ENCODE measurements at regions not wholly inside any gene's neighbourhood (a gene's known extent, or its start where the extent isn't known, plus 50 kb on each side); places are given as distances from the start of the nearest gene placed in this dataset.

- H3K9me3 ChIP-seq (ENCODE audit: control extremely low read depth in 1 of 3, control insufficient read depth in 2 of 3, insufficient read depth in 1 of 3, low read length in 2 of 3) = no peaks in the 10 kb centered on the region
- CTCF ChIA-PET = no interaction called here
- no peaks in the 10 kb centered on the region for H3K36me3 ChIP-seq (replicated peaks in 1 of 2; ENCODE audit: control extremely low read depth in 1 of 2, control insufficient read depth in 1 of 2, extremely low read depth in 1 of 2, insufficient read depth in 2 of 2, low read length in 1 of 2)
- H3K4me3 ChIP-seq (ENCODE audit: control extremely low read depth in 1 of 5, extremely low read depth in 1 of 5, insufficient read depth in 1 of 5, low read depth in 2 of 5, low read length in 4 of 5) = no peak overlapping the region
- no peak overlapping the region for H2AFZ ChIP-seq (ENCODE audit: insufficient read depth, low read depth, low read length, poor library complexity, severe bottlenecking)
- Mint-ChIP-seq H3K27me3 (peaks cover 40% of the 10 kb centered on the region), H3K27ac (no peak overlapping the region), H3K4me3 (no peak overlapping the region), H3K4me1 (no peaks in the 10 kb centered on the region), H3K9me3 (ENCODE audit: insufficient read depth) (no peaks in the 10 kb centered on the region)
- ATAC-seq (ENCODE audit: low read depth) = no peak
- no peaks in the 10 kb centered on the region for H3K79me2 ChIP-seq (ENCODE audit: control insufficient read depth, insufficient read depth, low read length)
- no peak for DNase-seq
- H3K27me3 ChIP-seq (replicated peaks in 1 of 4; ENCODE audit: control extremely low read depth in 1 of 4, control insufficient read depth in 3 of 4, insufficient read depth in 4 of 4, low read length in 3 of 4) = peaks cover 0 to 26% (median 3%) of the 10 kb centered on the region in 4 experiments
- POLR2A ChIA-PET = no interaction called here
- TF ChIP-seq EZH2 (IDR thresholded peaks at IDR 0.05; ENCODE audit: borderline replicate concordance, insufficient read depth, low read depth, low read length, poor library complexity, severe bottlenecking) = no peak
- TF ChIP-seq CTCF (IDR thresholded peaks at IDR 0.05) = no peak
- no peaks in the 10 kb centered on the region for H4K20me1 ChIP-seq (ENCODE audit: control insufficient read depth, insufficient read depth, low read length, poor library complexity, severe bottlenecking)
- no peak overlapping the region for H3K4me2 ChIP-seq (replicated peaks; ENCODE audit: low read depth, low read length, poor library complexity, severe bottlenecking)
- 13% methylated on average over 2 of the region's 7 CpGs for WGBS (ENCODE audit: insufficient coverage)
- intact Hi-C loops (cut with micrococcal nuclease) = no loop called here
- H3K27ac ChIP-seq (ENCODE audit: low read length in 2 of 2) = no peak overlapping the region
- H3K4me1 ChIP-seq (ENCODE audit: control insufficient read depth in 2 of 2, insufficient read depth in 2 of 2, low read length in 2 of 2) = no peaks in the 10 kb centered on the region
- no peak overlapping the region for H3K9ac ChIP-seq (ENCODE audit: low read length)
Observed at GRCh38 chr6:44024574-44025219, 102.6 kb downstream of the MRPL14 start.

- no peak overlapping the region for H3K4me3 ChIP-seq (ENCODE audit: control extremely low read depth in 1 of 5, extremely low read depth in 1 of 5, insufficient read depth in 1 of 5, low read depth in 2 of 5, low read length in 4 of 5)
- H3K9ac ChIP-seq (ENCODE audit: low read length) = no peak overlapping the region
- H3K4me1 ChIP-seq (ENCODE audit: control insufficient read depth in 2 of 2, insufficient read depth in 2 of 2, low read length in 2 of 2) = no peaks in the 10 kb centered on the region
- Mint-ChIP-seq H3K4me1 (no peaks in the 10 kb centered on the region), H3K27me3 (peaks cover 42% of the 10 kb centered on the region), H3K9me3 (ENCODE audit: insufficient read depth) (peaks cover under 1% of the 10 kb centered on the region), H3K4me3 (no peak overlapping the region), H3K27ac (no peak overlapping the region)
- no peak for DNase-seq
- WGBS (ENCODE audit: insufficient coverage) = 93% methylated on average over 7 of the region's 8 CpGs
- no peaks in the 10 kb centered on the region for H4K20me1 ChIP-seq (ENCODE audit: control insufficient read depth, insufficient read depth, low read length, poor library complexity, severe bottlenecking)
- H3K36me3 ChIP-seq (replicated peaks in 1 of 2; ENCODE audit: control extremely low read depth in 1 of 2, control insufficient read depth in 1 of 2, extremely low read depth in 1 of 2, insufficient read depth in 2 of 2, low read length in 1 of 2) = no peaks in the 10 kb centered on the region
- no peaks in the 10 kb centered on the region for H3K79me2 ChIP-seq (ENCODE audit: control insufficient read depth, insufficient read depth, low read length)
- H3K27me3 ChIP-seq (replicated peaks in 1 of 4; ENCODE audit: control extremely low read depth in 1 of 4, control insufficient read depth in 3 of 4, insufficient read depth in 4 of 4, low read length in 3 of 4) = peaks cover 0 to 23% (median 3%) of the 10 kb centered on the region in 4 experiments
- TF ChIP-seq CTCF (IDR thresholded peaks at IDR 0.05) = no peak
- TF ChIP-seq EZH2 (IDR thresholded peaks at IDR 0.05; ENCODE audit: borderline replicate concordance, insufficient read depth, low read depth, low read length, poor library complexity, severe bottlenecking) = no peak
- no peak overlapping the region for H3K27ac ChIP-seq (ENCODE audit: low read length in 2 of 2)
- ChIA-PET POLR2A (no interaction called here), CTCF (no interaction called here)
- H3K9me3 ChIP-seq (ENCODE audit: control extremely low read depth in 1 of 3, control insufficient read depth in 2 of 3, insufficient read depth in 1 of 3, low read length in 2 of 3) = no peaks in the 10 kb centered on the region
- intact Hi-C loops (cut with micrococcal nuclease) = no loop called here
- H3K4me2 ChIP-seq (replicated peaks; ENCODE audit: low read depth, low read length, poor library complexity, severe bottlenecking) = no peak overlapping the region
- no peak overlapping the region for H2AFZ ChIP-seq (ENCODE audit: insufficient read depth, low read depth, low read length, poor library complexity, severe bottlenecking)
- no peak for ATAC-seq (ENCODE audit: low read depth)
Observed at GRCh38 chr6:44023586-44024454, 103.4 kb downstream of the MRPL14 start.

Data from B cell (primary cell).